Liver (tissue), 3 donors: ENCODE measurements at regions not wholly inside any gene's neighbourhood (a gene's known extent, or its start where the extent isn't known, plus 50 kb on each side); places are given as distances from the start of the nearest gene placed in this dataset.

Experiments used
- ATF3 ChIP-seq: IDR thresholded peaks from 2 replicates; pipeline ENCODE4 v1.6.1; 2016; ENCODE audit warnings: antibody characterized with exemption
- CTCF ChIP-seq: fragments of 150-350 bp; IDR thresholded peaks from 2 replicates; pipeline ENCODE4 v1.5.1; 2017; ENCODE audit warnings: improper control_type of control experiment, low read depth, low read length; ENCODE audit not compliant: missing input control
- GABPA ChIP-seq, 2 donors: IDR thresholded peaks in 1 of 2; conservative IDR thresholded peaks in 1 of 2; 2 replicates each; pipeline ENCODE4 v1.6.1; 2016; ENCODE audit warnings: antibody characterized with exemption in 2 of 2, mild to moderate bottlenecking in 1 of 2, moderate library complexity in 1 of 2
- JUND ChIP-seq, 2 donors: IDR thresholded peaks; 2 replicates each; pipeline ENCODE4 v1.6.1; 2016; ENCODE audit warnings: antibody characterized with exemption in 2 of 2
- RAD21 ChIP-seq, 2 donors: IDR thresholded peaks; 2 replicates each; pipeline ENCODE4 v1.6.1; 2016; ENCODE audit warnings: antibody characterized with exemption in 2 of 2, mild to moderate bottlenecking in 2 of 2
- SP1 ChIP-seq: IDR thresholded peaks from 2 replicates; pipeline ENCODE4 v1.6.1; 2018; ENCODE audit warnings: antibody characterized with exemption, mild to moderate bottlenecking
- YY1 ChIP-seq: IDR thresholded peaks from 2 replicates; pipeline ENCODE4 v1.6.1; 2016; ENCODE audit warnings: antibody characterized with exemption, mild to moderate bottlenecking
- donor health status: healthy.
- donor health status: healthy.

- TF ChIP-seq CTCF (no peak), RAD21 (IDR thresholded peaks at IDR 0.05) (no peak), JUND (IDR thresholded peaks at IDR 0.05) (no peak), SP1 (no peak), YY1 (no peak), ATF3 (no peak), GABPA (IDR thresholded peaks at IDR 0.05 in 1 of 2, conservative IDR thresholded peaks at IDR 0.05 in 1 of 2) (no peak)
Observed at GRCh38 chr4:123526511-123526910, 129.9 kb downstream of the SPRY1 start.
